ENCODE measurements at regions not wholly inside any gene's neighbourhood (a gene's known extent, or its start where the extent isn't known, plus 50 kb on each side); places are given as distances from the start of the nearest gene placed in this dataset.
"Not testable (repeated sequence)": the region's sequence is repeated elsewhere in the genome, so short reads cannot be mapped to it uniquely, and the experiment has no call there.

DNA sequence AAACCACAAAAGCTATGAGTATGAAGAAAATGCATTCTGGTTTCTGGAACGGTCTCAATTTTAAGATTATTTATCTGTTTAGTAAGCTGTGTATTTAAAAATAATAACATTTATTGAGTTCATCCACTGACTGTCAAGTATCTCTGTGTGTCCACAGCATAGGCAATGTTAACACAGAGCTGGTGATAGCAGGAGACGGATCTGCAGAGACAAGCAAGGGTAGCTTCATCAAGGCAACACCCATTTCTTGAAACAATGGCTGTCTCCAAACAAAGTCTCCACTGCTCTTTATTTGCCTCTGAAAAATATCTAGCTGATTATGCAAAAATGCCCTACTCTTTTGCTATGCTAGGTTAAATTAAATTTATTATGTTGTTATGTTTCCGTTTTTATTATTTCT lies 818.3 kb downstream of the TTLL7 start:
- H3K27ac ChIP-seq (ENCODE audit: low read depth in 2 of 2, low read length in 1 of 2); H3K27me3 ChIP-seq (ENCODE audit: control insufficient read depth in 1 of 2, insufficient read depth in 2 of 2, low read length in 2 of 2); H3K9me3 ChIP-seq (ENCODE audit: control insufficient read depth in 2 of 2, insufficient read depth in 1 of 2, low read depth in 1 of 2, low read length in 1 of 2); H3K4me3 ChIP-seq (ENCODE audit: low read depth in 1 of 2, low read length in 2 of 2); H3K36me3 ChIP-seq (ENCODE audit: control insufficient read depth in 2 of 2, insufficient read depth in 2 of 2, low read length in 1 of 2); H3K4me1 ChIP-seq (ENCODE audit: control insufficient read depth in 2 of 2, insufficient read depth in 2 of 2, low read length in 1 of 2): not testable (repeated sequence)
- WGBS, 2 donors: 55 to 71% methylated on average over 3 of the region's 3 CpGs

DNA sequence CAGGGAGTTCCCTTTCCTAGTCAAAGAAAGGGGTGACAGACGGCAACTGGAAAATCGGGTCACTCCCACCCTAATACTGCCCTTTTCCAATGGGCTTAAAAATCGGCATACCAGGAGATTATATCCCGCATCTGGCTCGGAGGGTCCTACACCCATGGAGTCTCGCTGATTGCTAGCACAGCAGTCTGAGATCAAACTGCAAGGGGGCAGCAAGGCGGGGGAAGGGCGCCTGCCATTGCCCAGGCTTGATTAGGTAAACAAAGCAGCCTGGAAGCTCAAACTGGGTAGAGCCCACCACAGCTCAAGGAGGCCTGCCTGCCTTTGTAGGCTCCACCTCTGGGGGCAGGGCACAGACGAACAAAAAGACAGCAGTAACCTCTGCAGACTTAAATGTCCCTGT lies 831.3 kb downstream of the TTLL7 start:
- not testable (repeated sequence) for H3K4me3 ChIP-seq (ENCODE audit: low read depth in 1 of 2, low read length in 2 of 2); H3K9me3 ChIP-seq (ENCODE audit: control insufficient read depth in 2 of 2, insufficient read depth in 1 of 2, low read depth in 1 of 2, low read length in 1 of 2); H3K36me3 ChIP-seq (ENCODE audit: control insufficient read depth in 2 of 2, insufficient read depth in 2 of 2, low read length in 1 of 2); H3K27ac ChIP-seq (ENCODE audit: low read depth in 2 of 2, low read length in 1 of 2); H3K4me1 ChIP-seq (ENCODE audit: control insufficient read depth in 2 of 2, insufficient read depth in 2 of 2, low read length in 1 of 2); H3K27me3 ChIP-seq (ENCODE audit: control insufficient read depth in 1 of 2, insufficient read depth in 2 of 2, low read length in 2 of 2)
- WGBS, 2 donors: 82 to 94% methylated on average over 6 to 8 of the region's 9 CpGs

DNA sequence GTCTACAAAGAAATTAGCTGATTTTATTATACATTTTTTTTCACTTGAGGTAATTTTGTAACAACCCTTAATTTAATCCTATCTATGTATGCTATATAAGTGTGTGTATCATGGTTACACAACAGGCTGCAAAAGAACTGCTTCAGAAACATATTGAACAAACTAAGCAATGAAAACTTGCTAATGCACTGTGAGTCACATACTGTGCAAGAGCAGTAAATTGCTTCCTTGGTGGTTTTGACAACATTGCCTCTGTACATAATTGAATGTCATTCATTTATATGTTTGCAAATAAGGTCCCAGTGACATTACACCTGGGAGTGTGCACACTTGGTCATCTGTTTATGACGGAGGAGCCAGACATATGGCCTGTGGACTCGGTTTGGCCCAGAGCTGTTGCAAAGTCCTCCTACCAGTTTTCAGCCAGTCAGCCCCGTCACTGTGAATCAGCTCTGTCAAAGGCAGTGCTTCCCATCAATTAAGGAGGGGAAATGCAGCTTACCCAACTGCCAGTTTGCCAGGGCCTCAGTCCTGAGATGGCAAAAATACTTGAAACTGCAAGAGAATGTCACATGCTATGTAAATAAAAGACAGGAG lies 835.0 kb downstream of the TTLL7 start:
- H3K27me3 ChIP-seq (ENCODE audit: control insufficient read depth in 1 of 2, insufficient read depth in 2 of 2, low read length in 2 of 2); H3K4me3 ChIP-seq (ENCODE audit: low read depth in 1 of 2, low read length in 2 of 2); H3K9me3 ChIP-seq (ENCODE audit: control insufficient read depth in 2 of 2, insufficient read depth in 1 of 2, low read depth in 1 of 2, low read length in 1 of 2); H3K27ac ChIP-seq (ENCODE audit: low read depth in 2 of 2, low read length in 1 of 2); H3K4me1 ChIP-seq (ENCODE audit: control insufficient read depth in 2 of 2, insufficient read depth in 2 of 2, low read length in 1 of 2); H3K36me3 ChIP-seq (ENCODE audit: control insufficient read depth in 2 of 2, insufficient read depth in 2 of 2, low read length in 1 of 2): not testable (repeated sequence)
- 68 to 75% methylated on average over 3 of the region's 3 CpGs for WGBS, 2 donors

DNA sequence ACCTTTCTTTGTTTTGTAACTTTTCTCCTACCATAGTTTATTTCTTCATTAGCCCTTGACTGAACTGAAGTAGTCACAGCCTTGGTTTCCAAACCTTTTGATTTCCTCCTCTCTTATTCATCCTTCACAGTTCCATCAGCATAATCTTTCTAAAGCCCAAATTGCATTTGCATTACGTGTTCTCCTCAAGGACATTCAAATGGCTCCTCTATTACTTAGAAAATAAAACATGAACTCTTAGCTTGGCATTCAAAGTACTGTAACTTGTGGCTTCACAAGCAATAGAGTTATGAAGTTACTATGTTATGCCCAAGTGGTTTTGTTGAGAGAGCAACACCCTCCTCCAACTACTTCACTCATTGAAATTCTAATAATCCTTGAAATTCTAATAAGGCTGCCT lies 840.0 kb downstream of the TTLL7 start:
- not testable (repeated sequence) for H3K9me3 ChIP-seq (ENCODE audit: control insufficient read depth in 2 of 2, insufficient read depth in 1 of 2, low read depth in 1 of 2, low read length in 1 of 2); H3K4me3 ChIP-seq (ENCODE audit: low read depth in 1 of 2, low read length in 2 of 2); H3K36me3 ChIP-seq (ENCODE audit: control insufficient read depth in 2 of 2, insufficient read depth in 2 of 2, low read length in 1 of 2); H3K27me3 ChIP-seq (ENCODE audit: control insufficient read depth in 1 of 2, insufficient read depth in 2 of 2, low read length in 2 of 2); H3K27ac ChIP-seq (ENCODE audit: low read depth in 2 of 2, low read length in 1 of 2); H3K4me1 ChIP-seq (ENCODE audit: control insufficient read depth in 2 of 2, insufficient read depth in 2 of 2, low read length in 1 of 2)
- no CpG with 5 or more reads among the region's 1 CpG for WGBS, 2 donors

DNA sequence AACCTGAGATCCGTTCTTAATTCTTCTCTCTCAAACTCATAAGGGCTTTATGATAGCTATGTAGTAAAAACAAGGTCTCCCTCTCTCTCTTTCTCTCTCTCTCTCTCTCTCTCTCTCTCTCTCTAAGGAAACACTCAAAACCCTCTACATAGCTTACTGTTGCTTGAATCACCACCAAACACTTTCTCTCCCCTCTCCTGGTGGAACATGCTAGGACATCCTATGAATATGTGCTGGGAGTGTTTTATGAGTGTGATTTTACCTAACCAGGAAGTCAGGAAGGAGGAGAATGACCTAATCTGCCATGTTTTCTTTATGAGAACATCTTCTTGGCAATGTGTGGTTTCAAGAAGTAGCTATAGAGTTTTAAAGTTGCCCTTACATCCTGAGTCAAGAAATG lies 844.6 kb downstream of the TTLL7 start:
- not testable (repeated sequence) for H3K36me3 ChIP-seq (ENCODE audit: control insufficient read depth in 2 of 2, insufficient read depth in 2 of 2, low read length in 1 of 2); H3K4me1 ChIP-seq (ENCODE audit: control insufficient read depth in 2 of 2, insufficient read depth in 2 of 2, low read length in 1 of 2); H3K4me3 ChIP-seq (ENCODE audit: low read depth in 1 of 2, low read length in 2 of 2); H3K9me3 ChIP-seq (ENCODE audit: control insufficient read depth in 2 of 2, insufficient read depth in 1 of 2, low read depth in 1 of 2, low read length in 1 of 2); H3K27ac ChIP-seq (ENCODE audit: low read depth in 2 of 2, low read length in 1 of 2); H3K27me3 ChIP-seq (ENCODE audit: control insufficient read depth in 1 of 2, insufficient read depth in 2 of 2, low read length in 2 of 2)
- 73 to 92% methylated on average over 1 of the region's 1 CpG for WGBS, 2 donors

DNA sequence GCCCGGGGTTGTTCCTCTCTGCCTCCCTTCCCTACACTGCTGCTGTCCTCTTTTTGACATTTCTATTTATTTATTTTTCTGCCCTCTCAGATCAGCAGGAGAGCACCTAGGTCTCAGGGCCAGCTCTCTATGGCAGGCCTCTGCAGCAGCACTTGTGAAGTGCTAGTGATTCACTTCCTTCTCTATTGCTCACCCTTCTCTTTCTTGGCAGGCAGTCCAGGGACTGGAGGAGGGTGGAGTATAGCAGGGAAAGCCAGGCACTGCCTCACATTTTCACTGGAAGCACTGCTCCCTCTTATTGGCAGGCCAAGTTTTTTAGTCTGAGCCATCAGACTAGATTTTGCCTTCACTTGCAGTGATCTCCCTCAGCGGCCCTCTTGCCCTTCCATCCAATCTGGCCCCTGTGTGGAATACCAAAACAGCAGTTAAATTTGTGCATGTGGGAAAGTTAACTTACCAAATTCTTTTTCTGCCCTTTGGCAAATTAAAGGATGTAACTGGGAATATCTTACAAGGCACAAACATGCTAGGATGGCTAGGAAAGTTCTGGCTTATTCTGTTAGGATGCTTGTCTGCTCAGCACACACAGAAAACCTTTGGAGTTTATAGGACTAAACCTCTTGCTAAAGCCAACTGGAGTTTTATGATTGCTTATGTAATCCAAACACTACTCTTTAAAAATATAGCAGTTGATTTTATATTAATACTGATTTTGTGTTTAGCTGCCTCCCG lies 847.6 kb downstream of the TTLL7 start:
- not testable (repeated sequence) for H3K4me3 ChIP-seq (ENCODE audit: low read depth in 1 of 2, low read length in 2 of 2); H3K4me1 ChIP-seq (ENCODE audit: control insufficient read depth in 2 of 2, insufficient read depth in 2 of 2, low read length in 1 of 2); H3K27ac ChIP-seq (ENCODE audit: low read depth in 2 of 2, low read length in 1 of 2); H3K9me3 ChIP-seq (ENCODE audit: control insufficient read depth in 2 of 2, insufficient read depth in 1 of 2, low read depth in 1 of 2, low read length in 1 of 2); H3K36me3 ChIP-seq (ENCODE audit: control insufficient read depth in 2 of 2, insufficient read depth in 2 of 2, low read length in 1 of 2); H3K27me3 ChIP-seq (ENCODE audit: control insufficient read depth in 1 of 2, insufficient read depth in 2 of 2, low read length in 2 of 2)
- WGBS, 2 donors: 58 to 77% methylated on average over 2 of the region's 3 CpGs

DNA sequence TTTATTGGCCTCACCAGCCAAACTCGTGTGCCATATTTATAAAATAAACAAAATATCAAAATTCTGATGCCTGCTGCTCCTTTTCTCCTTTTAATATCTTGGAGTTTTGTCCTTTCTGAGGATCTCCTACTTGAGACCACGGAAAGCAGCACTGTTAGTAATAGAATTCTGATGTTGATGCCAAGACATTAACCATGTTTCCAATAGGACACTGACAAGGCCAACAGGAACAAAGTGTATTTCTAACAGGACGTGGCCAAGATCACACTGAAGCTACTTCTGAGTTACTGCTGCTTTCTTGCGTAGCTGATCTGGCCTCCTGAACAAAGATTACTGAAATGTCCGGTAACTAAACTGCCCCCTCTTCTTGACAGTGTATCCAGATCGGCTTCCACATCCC lies 848.5 kb downstream of the TTLL7 start:
- H3K9me3 ChIP-seq (ENCODE audit: control insufficient read depth in 2 of 2, insufficient read depth in 1 of 2, low read depth in 1 of 2, low read length in 1 of 2); H3K4me3 ChIP-seq (ENCODE audit: low read depth in 1 of 2, low read length in 2 of 2); H3K4me1 ChIP-seq (ENCODE audit: control insufficient read depth in 2 of 2, insufficient read depth in 2 of 2, low read length in 1 of 2); H3K27ac ChIP-seq (ENCODE audit: low read depth in 2 of 2, low read length in 1 of 2); H3K27me3 ChIP-seq (ENCODE audit: control insufficient read depth in 1 of 2, insufficient read depth in 2 of 2, low read length in 2 of 2); H3K36me3 ChIP-seq (ENCODE audit: control insufficient read depth in 2 of 2, insufficient read depth in 2 of 2, low read length in 1 of 2): not testable (repeated sequence)
- WGBS, 2 donors: 60 to 62% methylated on average over 6 of the region's 6 CpGs

DNA sequence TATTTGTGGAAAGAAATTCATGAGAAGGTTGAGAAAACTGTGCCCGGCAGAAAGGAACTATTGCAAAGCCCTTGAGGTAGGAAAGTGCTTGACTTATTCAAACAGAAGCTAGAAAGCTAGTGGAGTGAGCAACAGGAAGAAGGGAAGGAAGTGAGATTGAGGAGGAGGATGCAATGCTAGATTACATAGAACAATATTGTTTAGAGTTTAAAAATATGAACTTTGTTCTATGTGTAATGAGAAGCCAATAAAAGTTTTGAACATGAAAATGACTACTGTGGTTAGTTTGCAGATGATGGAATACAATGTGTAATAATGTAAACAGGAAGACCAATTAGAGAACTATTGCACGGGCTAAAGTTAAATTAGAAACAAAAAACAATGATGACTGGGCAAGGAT lies 853.1 kb downstream of the TTLL7 start:
- H3K4me3 ChIP-seq (ENCODE audit: low read depth in 1 of 2, low read length in 2 of 2); H3K9me3 ChIP-seq (ENCODE audit: control insufficient read depth in 2 of 2, insufficient read depth in 1 of 2, low read depth in 1 of 2, low read length in 1 of 2); H3K27me3 ChIP-seq (ENCODE audit: control insufficient read depth in 1 of 2, insufficient read depth in 2 of 2, low read length in 2 of 2); H3K4me1 ChIP-seq (ENCODE audit: control insufficient read depth in 2 of 2, insufficient read depth in 2 of 2, low read length in 1 of 2); H3K27ac ChIP-seq (ENCODE audit: low read depth in 2 of 2, low read length in 1 of 2); H3K36me3 ChIP-seq (ENCODE audit: control insufficient read depth in 2 of 2, insufficient read depth in 2 of 2, low read length in 1 of 2): not testable (repeated sequence)
- 55 to 58% methylated on average over 1 of the region's 2 CpGs for WGBS, 2 donors

DNA sequence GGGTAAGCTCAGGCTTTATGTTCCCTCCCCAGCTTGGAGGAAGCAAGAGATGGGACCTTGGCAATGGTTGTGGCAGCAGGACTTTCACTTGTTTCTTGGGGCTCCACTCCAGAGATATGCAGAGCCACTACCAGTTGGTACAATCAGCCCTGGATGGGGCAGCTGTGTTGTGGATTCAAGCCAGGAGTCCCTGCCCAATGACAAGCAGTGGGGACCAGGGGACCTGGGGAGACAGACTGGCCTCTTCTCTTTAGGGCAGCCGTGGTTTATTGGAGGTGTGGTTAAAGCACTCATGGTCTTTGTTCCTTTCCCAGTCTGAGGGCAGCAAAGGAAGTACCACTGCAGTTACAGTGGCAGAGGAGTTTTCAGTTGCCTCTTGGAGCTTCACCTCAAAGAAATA lies 856.1 kb downstream of the TTLL7 start:
- not testable (repeated sequence) for H3K27ac ChIP-seq (ENCODE audit: low read depth in 2 of 2, low read length in 1 of 2); H3K36me3 ChIP-seq (ENCODE audit: control insufficient read depth in 2 of 2, insufficient read depth in 2 of 2, low read length in 1 of 2); H3K9me3 ChIP-seq (ENCODE audit: control insufficient read depth in 2 of 2, insufficient read depth in 1 of 2, low read depth in 1 of 2, low read length in 1 of 2); H3K4me1 ChIP-seq (ENCODE audit: control insufficient read depth in 2 of 2, insufficient read depth in 2 of 2, low read length in 1 of 2); H3K27me3 ChIP-seq (ENCODE audit: control insufficient read depth in 1 of 2, insufficient read depth in 2 of 2, low read length in 2 of 2); H3K4me3 ChIP-seq (ENCODE audit: low read depth in 1 of 2, low read length in 2 of 2)
- 70 to 76% methylated on average over 1 of the region's 1 CpG for WGBS, 2 donors

DNA sequence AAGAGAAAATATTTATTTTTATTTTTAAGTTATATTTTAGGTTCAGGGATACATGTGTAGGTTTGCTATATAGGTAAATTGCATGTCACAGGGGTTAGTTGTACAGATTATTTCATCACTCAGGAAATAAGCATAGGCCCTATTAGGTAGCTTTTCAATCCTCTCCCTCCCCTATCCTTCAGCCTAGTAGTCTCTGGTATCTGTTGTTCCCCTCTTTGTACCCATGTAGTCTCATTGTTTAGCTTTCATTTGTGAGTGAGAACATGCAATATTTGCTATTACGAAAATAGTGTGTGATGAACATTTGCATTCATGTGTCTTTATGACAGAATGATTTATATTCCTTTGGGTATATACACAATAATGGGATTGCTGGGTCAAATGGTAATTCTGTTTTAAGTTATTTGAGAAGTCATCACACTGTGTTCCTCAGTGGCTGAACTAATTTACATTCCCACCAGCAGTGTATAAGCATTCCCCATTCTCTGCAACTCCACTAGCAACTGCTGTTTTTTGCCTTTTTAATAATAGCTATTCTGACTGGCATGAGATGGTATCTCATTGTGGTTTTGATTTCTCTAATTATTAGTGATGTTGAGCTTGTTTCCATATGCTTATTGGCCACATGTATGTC lies 863.3 kb downstream of the TTLL7 start:
- not testable (repeated sequence) for H3K27ac ChIP-seq (ENCODE audit: low read depth in 2 of 2, low read length in 1 of 2); H3K27me3 ChIP-seq (ENCODE audit: control insufficient read depth in 1 of 2, insufficient read depth in 2 of 2, low read length in 2 of 2); H3K9me3 ChIP-seq (ENCODE audit: control insufficient read depth in 2 of 2, insufficient read depth in 1 of 2, low read depth in 1 of 2, low read length in 1 of 2); H3K4me3 ChIP-seq (ENCODE audit: low read depth in 1 of 2, low read length in 2 of 2); H3K4me1 ChIP-seq (ENCODE audit: control insufficient read depth in 2 of 2, insufficient read depth in 2 of 2, low read length in 1 of 2); H3K36me3 ChIP-seq (ENCODE audit: control insufficient read depth in 2 of 2, insufficient read depth in 2 of 2, low read length in 1 of 2)
- WGBS, 2 donors: 81 to 93% methylated on average over 1 of the region's 1 CpG

All from esophagus (tissue), 2 donors.